IMR-90 (cell line): ENCODE measurements at regions not wholly inside any gene's neighbourhood (a gene's known extent, or its start where the extent isn't known, plus 50 kb on each side); places are given as distances from the start of the nearest gene placed in this dataset.

Experiments used
- BHLHE40 ChIP-seq: fragments of 150-350 bp; IDR thresholded peaks from 2 replicates; pipeline ENCODE4 v1.6.1; 2016; ENCODE audit warnings: mild to moderate bottlenecking, low read depth, low read length
- CEBPB ChIP-seq: IDR thresholded peaks from 2 replicates; pipeline ENCODE4 v1.6.1; 2012; ENCODE audit warnings: low read depth, low read length, improper control_type of control experiment
- CHD1 ChIP-seq: IDR thresholded peaks from 2 replicates; pipeline ENCODE4 v1.6.1; 2012; ENCODE audit warnings: low read depth, low read length, improper control_type of control experiment
- CTCF ChIP-seq: conservative IDR thresholded peaks from 2 replicates; pipeline ENCODE4 v1.5.1; 2012; ENCODE audit warnings: mild to moderate bottlenecking, low read depth, low read length, improper control_type of control experiment
- ELK1 ChIP-seq: fragments of 150-350 bp; IDR thresholded peaks from 2 replicates; pipeline ENCODE4 v1.6.1; 2016; ENCODE audit warnings: low read depth, mild to moderate bottlenecking, low read length, moderate library complexity, borderline replicate concordance
- FOS ChIP-seq: fragments of 150-350 bp; IDR thresholded peaks from 2 replicates; pipeline ENCODE4 v1.6.1; 2016; ENCODE audit warnings: low read depth, low read length
- MXI1 ChIP-seq: IDR thresholded peaks from 2 replicates; pipeline ENCODE4 v1.6.1; 2012; ENCODE audit warnings: low read depth, mild to moderate bottlenecking, low read length, moderate library complexity, borderline replicate concordance
- NFE2L2 ChIP-seq: fragments of 150-350 bp; IDR thresholded peaks from 2 replicates; pipeline ENCODE4 v1.6.1; 2016; ENCODE audit warnings: low read depth, mild to moderate bottlenecking, low read length
- POLR2A ChIP-seq: IDR thresholded peaks from 2 replicates; pipeline ENCODE4 v1.6.1; 2012; ENCODE audit warnings: mild to moderate bottlenecking, low read depth, low read length
- RAD21 ChIP-seq: IDR thresholded peaks from 2 replicates; pipeline ENCODE4 v1.6.1; 2012; ENCODE audit warnings: low read length, improper control_type of control experiment
- RFX5 ChIP-seq: IDR thresholded peaks from 2 replicates; pipeline ENCODE4 v1.8.0; 2012; ENCODE audit warnings: low read depth, mild to moderate bottlenecking, low read length, moderate library complexity
- TF ChIP-seq, protein P1 (sequence below): fragments of 150-350 bp; IDR thresholded peaks from 2 replicates; pipeline ENCODE4 v1.6.1; 2017; ENCODE audit warnings: mild to moderate bottlenecking, antibody characterized with exemption, low read length, low read depth

GRCh38 chr3:117145677-117146076, 436.1 kb downstream of the TUSC7 start:
- TF ChIP-seq POLR2A, result no peak
- TF ChIP-seq NFE2L2, result no peak
- no peak for TF ChIP-seq CTCF
- no peak for TF ChIP-seq ELK1
- no peak for TF ChIP-seq CHD1
- TF ChIP-seq RFX5, result no peak
- TF ChIP-seq CEBPB, result no peak
- TF ChIP-seq, protein P1, sequence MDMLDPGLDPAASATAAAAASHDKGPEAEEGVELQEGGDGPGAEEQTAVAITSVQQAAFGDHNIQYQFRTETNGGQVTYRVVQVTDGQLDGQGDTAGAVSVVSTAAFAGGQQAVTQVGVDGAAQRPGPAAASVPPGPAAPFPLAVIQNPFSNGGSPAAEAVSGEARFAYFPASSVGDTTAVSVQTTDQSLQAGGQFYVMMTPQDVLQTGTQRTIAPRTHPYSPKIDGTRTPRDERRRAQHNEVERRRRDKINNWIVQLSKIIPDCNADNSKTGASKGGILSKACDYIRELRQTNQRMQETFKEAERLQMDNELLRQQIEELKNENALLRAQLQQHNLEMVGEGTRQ, result no peak
- TF ChIP-seq BHLHE40, result no peak
- TF ChIP-seq FOS, result no peak
- TF ChIP-seq MXI1, result no peak
- no peak for TF ChIP-seq RAD21
